K562 (cell line): ENCODE measurements at regions not wholly inside any gene's neighbourhood (a gene's known extent, or its start where the extent isn't known, plus 50 kb on each side); places are given as distances from the start of the nearest gene placed in this dataset.

Source experiments
- ATAC-seq: fragments of 200-7000 bp; cut with Tn5 transposase; 3 replicates; pipeline ENCODE4 v1.9.1; 2020; ENCODE audit warnings: moderate library complexity
- BruUV-seq: library from RNA; stranded (reverse); fragments of 400-500 nt; replicated peaks from 2 replicates; lab custom pipeline; 2021; lab: Mats Ljungman, UMichigan
- CTCF ChIA-PET: fragments of 300-600 bp; formaldehyde crosslinking; extraction: SDS; loops from one replicate; lab custom pipeline; 2021; ENCODE audit warnings: low intra/inter-chr PET ratio; lab: Yijun Ruan, JAX
- POLR2A ChIA-PET: fragments of 300-600, 350-650 bp; sonication (Branson Sonifier 250); formaldehyde crosslinking; extraction: SDS; loops from one replicate; lab custom pipeline; 2021; ENCODE audit warnings: antibody characterized with exemption, inconsistent platforms; lab: Yijun Ruan, JAX
- DNase-seq, 4 experiments: peaks; one replicate each; pipeline versions ENCODE4 v3.0.0 to v3.0.0-alpha.2; 2011 to 2018; ENCODE audit warnings: low spot score in 3 of 4, mixed read lengths in 3 of 4; ENCODE audit errors: extremely low read depth in 1 of 4
- FAIRE-seq: peaks from 2 replicates; lab custom pipeline; 2011; peaks lifted over from hg19 to GRCh38; lab: Jason Lieb, UNC
- H2AFZ ChIP-seq: 2 replicates; pipeline ENCODE4 v1.6.0; 2011; ENCODE audit warnings: low read depth, low read length, control low read depth, inconsistent platforms
- H3K27ac ChIP-seq: fragments of 200-600 bp; 3 replicates; pipeline ENCODE4 v1.8.0; 2011; ENCODE audit warnings: low read depth, mild to moderate bottlenecking, control low read depth, inconsistent platforms, low read length, moderate library complexity, mixed read lengths; ENCODE audit errors: extremely low read depth
- H3K27me3 ChIP-seq, 2 experiments: fragments of 300-600 bp in 1 of 2; 2 replicates in 1 of 2; 3 replicates in 1 of 2; pipeline versions ENCODE4 v1.6.0 to v1.8.0; 2011; ENCODE audit warnings: inconsistent platforms in 2 of 2, low read length in 2 of 2, mild to moderate bottlenecking in 1 of 2, mixed read lengths in 1 of 2, moderate library complexity in 1 of 2; ENCODE audit not compliant: control insufficient read depth in 2 of 2, insufficient read depth in 2 of 2
- H3K36me3 ChIP-seq: fragments of 300-600 bp; 3 replicates; pipeline ENCODE4 v1.8.0; 2011; ENCODE audit warnings: mild to moderate bottlenecking, low read length, inconsistent platforms; ENCODE audit not compliant: control insufficient read depth, insufficient read depth
- H3K4me1 ChIP-seq, 2 experiments: fragments of 200-600 bp in 1 of 2; replicated peaks in 1 of 2; 2 replicates in 1 of 2; 3 replicates in 1 of 2; pipeline versions ENCODE4 v1.5.1 to v1.8.0; 2011; ENCODE audit warnings: inconsistent platforms in 2 of 2, low read length in 2 of 2, mild to moderate bottlenecking in 1 of 2, mixed read lengths in 1 of 2, moderate library complexity in 1 of 2; ENCODE audit not compliant: control insufficient read depth in 2 of 2, insufficient read depth in 2 of 2
- H3K4me2 ChIP-seq: 2 replicates; pipeline ENCODE4 v1.6.1; 2011; ENCODE audit warnings: low read length, control low read depth, inconsistent platforms, mixed read lengths; ENCODE audit not compliant: insufficient read depth
- H3K4me3 ChIP-seq: fragments of 200-600 bp; sonication (generic), shearing (Covaris generic); 2 replicates; pipeline ENCODE4 v1.5.1; 2016; ENCODE audit warnings: control low read depth, inconsistent platforms
- H3K79me2 ChIP-seq: fragments of 200-600 bp; 3 replicates; pipeline ENCODE4 v1.8.0; 2011; ENCODE audit warnings: low read length, inconsistent platforms; ENCODE audit not compliant: control insufficient read depth, insufficient read depth
- H3K9ac ChIP-seq, 2 experiments: 2 replicates each; pipeline versions ENCODE4 v1.6.0 to v1.6.1; 2011; ENCODE audit warnings: low read depth in 2 of 2, low read length in 2 of 2, control low read depth in 1 of 2, inconsistent platforms in 1 of 2, mild to moderate bottlenecking in 1 of 2, mixed read lengths in 1 of 2; ENCODE audit not compliant: insufficient read depth in 1 of 2
- H3K9me1 ChIP-seq: one replicate; pipeline ENCODE4 v1.6.0; 2011; ENCODE audit warnings: inconsistent platforms, mild to moderate bottlenecking, low read length, moderate library complexity; ENCODE audit not compliant: control insufficient read depth, insufficient read depth
- H3K9me3 ChIP-seq: replicated peaks from 2 replicates; pipeline ENCODE4 v1.5.1; 2011; ENCODE audit warnings: low read depth, low read length, inconsistent platforms; ENCODE audit not compliant: control insufficient read depth, insufficient read depth
- H4K20me1 ChIP-seq: replicated peaks from 2 replicates; pipeline ENCODE4 v1.6.1; 2011; ENCODE audit warnings: low read length, inconsistent platforms, mixed read lengths; ENCODE audit not compliant: control insufficient read depth, insufficient read depth
- DPF2 ChIP-seq: fragments of 450-650 bp; IDR thresholded peaks from 2 replicates; pipeline ENCODE4 v1.6.1; 2016
- GTF2A2 ChIP-seq: IDR thresholded peaks from 2 replicates; pipeline ENCODE4 v1.6.1; 2016; ENCODE audit warnings: mild to moderate bottlenecking, missing genetic modification characterization, missing compliant biosample characterization
- KDM1A ChIP-seq, 2 experiments: fragments of 450-650 bp; IDR thresholded peaks; 2 replicates each; pipeline ENCODE4 v1.6.1; 2016; ENCODE audit warnings: mild to moderate bottlenecking in 2 of 2
- MYC ChIP-seq, 2 experiments: fragments of 250-450 bp in 1 of 2; sonication (Bioruptor Pico) in 1 of 2; IDR thresholded peaks; 2 replicates each; pipeline versions ENCODE4 v1.5.1 to v1.6.1; 2012 to 2021; ENCODE audit warnings: low read depth in 2 of 2, borderline replicate concordance in 1 of 2, improper control_type of control experiment in 1 of 2, low read length in 1 of 2, mild to moderate bottlenecking in 1 of 2, moderate library complexity in 1 of 2
- NFRKB ChIP-seq: fragments of 450-650 bp; IDR thresholded peaks from 2 replicates; pipeline ENCODE4 v1.6.1; 2016; ENCODE audit warnings: low read depth
- SIN3A ChIP-seq, 2 experiments: fragments of 150-350 bp in 1 of 2; IDR thresholded peaks; 2 replicates each; pipeline ENCODE4 v1.6.1; 2011 to 2016; ENCODE audit warnings: borderline replicate concordance in 2 of 2, low read depth in 2 of 2, low read length in 2 of 2, mild to moderate bottlenecking in 2 of 2, moderate library complexity in 2 of 2; ENCODE audit not compliant: control insufficient read depth in 1 of 2
- TCF7L2 ChIP-seq: fragments of 150-350 bp; IDR thresholded peaks from 2 replicates; pipeline ENCODE4 v1.6.1; 2016; ENCODE audit warnings: low read depth, mild to moderate bottlenecking, low read length, moderate library complexity
- THAP7 ChIP-seq: fragments of 250-450 bp; sonication (Bioruptor Pico); IDR thresholded peaks from 2 replicates; pipeline ENCODE4 v1.5.0; 2021
- ZBTB2 ChIP-seq: fragments of 450-650 bp; IDR thresholded peaks from 2 replicates; pipeline ENCODE4 v1.6.1; 2016; ENCODE audit warnings: antibody characterized with exemption
- WGBS: fragments of 100-300 bp; shearing (Covaris generic); methylation state at CpG from one replicate; pipeline ENCODE4 v1.1.6; 2016; ENCODE audit warnings: low coverage, mixed read lengths; ENCODE audit not compliant: insufficient coverage; ENCODE audit errors: missing lambda C conversion rate; 5-methylcytosine and 5-hydroxymethylcytosine counted together
- in situ Hi-C: fragments of 300-500 bp; cut with MboI; formaldehyde crosslinking; loops from 4 replicates; pipeline ENCODE4 v1.15.0; 2018; ENCODE audit warnings: inconsistent platforms, mixed read lengths
- intact Hi-C: fragments of 100-400 bp; cut with micrococcal nuclease; formaldehyde crosslinking; loops from 2 replicates; pipeline ENCODE4 v1.14.2; 2022

- peak in 1 of 2 experiments; percentile 25; a peak in 1 of 4 replicates for TF ChIP-seq KDM1A (IDR thresholded peaks at IDR 0.05)
- TF ChIP-seq GTF2A2 (tag): no peak
- no peak for TF ChIP-seq NFRKB
- peak; percentile 42; the same call in 1 of the 2 replicates for TF ChIP-seq DPF2
- peak; percentile 40 for TF ChIP-seq MYC (IDR thresholded peaks at IDR 0.05; ENCODE audit: low read depth, low read length)
- no peak for TF ChIP-seq MYC (CRISPR knock-in tag; IDR thresholded peaks at IDR 0.05; ENCODE audit: borderline replicate concordance, low read depth)
- TF ChIP-seq, all 486 proteins: peak for 25
Measured at GRCh38 chr2:43171789-43172188, 54.6 kb downstream of the ZFP36L2 start (continued).

GRCh38 chr2:43170405-43171105 lies 55.9 kb downstream of the ZFP36L2 start:
- H3K79me2 ChIP-seq: no peaks in the 10 kb centered on the region
- FAIRE-seq: no peak
- TF ChIP-seq THAP7 (no peak), TCF7L2 (no peak), ZBTB2 (0 out of 2 replicates have a peak, but pooled peaks have one; percentile 5), SIN3A (IDR thresholded peaks at IDR 0.05; ENCODE audit: borderline replicate concordance in 2 of 2, control insufficient read depth in 1 of 2, low read depth in 2 of 2, low read length in 2 of 2) (no peak)
- TF ChIP-seq, all 486 proteins: peak for 1
- Histone ChIP-seq H3K4me1 (peaks cover 55 to 56% of the 10 kb centered on the region in 2 experiments), H3K9me3 (no peaks in the 10 kb centered on the region), H3K27ac (no peak overlapping the region; the same call in 2 of the 3 replicates), H3K4me2 (no peak overlapping the region), H3K9ac (peak overlapping the region in 1 of 2 experiments; percentile 38; a peak in 2 of 4 replicates), H2AFZ (peak overlapping the region; percentile 81; the same call in 1 of the 2 replicates), H4K20me1 (no peaks in the 10 kb centered on the region), H3K4me3 (no peak overlapping the region), H3K27me3 (no peaks in the 10 kb centered on the region), H3K9me1 (no peaks in the 10 kb centered on the region), H3K36me3 (no peaks in the 10 kb centered on the region)
- in situ Hi-C loops (loop anchor here (10.0 kb wide), 1 partner anchor 54 kb away; the partner anchor contains the start of gene ZFP36L2), intact Hi-C loops (no loop called here)
- 93% methylated on average over 17 of the region's 21 CpGs for WGBS
- no peak for DNase-seq
- BruUV-seq: no TSS peak
- ATAC-seq: no peak
- POLR2A ChIA-PET: interaction anchor here (1.6 to 1.8 kb wide), 2 partner anchors 51 to 56 kb away, joined by 5 to 10 read pairs; partner anchors contain the start of gene ZFP36L2
- CTCF ChIA-PET: no interaction called here
